HEK293 (cell line): ENCODE measurements at regions not wholly inside any gene's neighbourhood (a gene's known extent, or its start where the extent isn't known, plus 50 kb on each side); places are given as distances from the start of the nearest gene placed in this dataset.

Source experiments
- CTCF ChIP-seq: fragments of 450-650 bp; formaldehyde crosslinking; IDR thresholded peaks from 2 replicates; pipeline ENCODE4 v1.5.1; 2016; ENCODE audit warnings: missing biosample characterization, missing genetic modification characterization
- ELK4 ChIP-seq: IDR thresholded peaks from 2 replicates; pipeline ENCODE4 v1.6.1; 2011; ENCODE audit warnings: mild to moderate bottlenecking, low read depth, low read length, borderline replicate concordance
- PATZ1 ChIP-seq: fragments of 450-650 bp; formaldehyde crosslinking; IDR thresholded peaks from 2 replicates; pipeline ENCODE4 v1.5.1; 2016; ENCODE audit warnings: missing biosample characterization, missing genetic modification characterization
- RBAK ChIP-seq: fragments of 450-650 bp; formaldehyde crosslinking; IDR thresholded peaks from 2 replicates; pipeline ENCODE4 v1.5.1; 2016; ENCODE audit warnings: missing biosample characterization, missing genetic modification characterization
- TCF7L2 ChIP-seq: IDR thresholded peaks from 2 replicates; pipeline ENCODE4 v1.6.1; 2011; ENCODE audit warnings: low read depth, mild to moderate bottlenecking, inconsistent platforms, low read length, moderate library complexity, borderline replicate concordance
- ZBTB7A ChIP-seq: fragments of 450-650 bp; formaldehyde crosslinking; IDR thresholded peaks from 2 replicates; pipeline ENCODE4 v1.5.1; 2016; ENCODE audit warnings: low read depth, missing biosample characterization, missing genetic modification characterization
- ZNF140 ChIP-seq: fragments of 450-650 bp; formaldehyde crosslinking; IDR thresholded peaks from 2 replicates; pipeline ENCODE4 v1.5.1; 2016; ENCODE audit warnings: missing biosample characterization, missing genetic modification characterization
- ZNF514 ChIP-seq: fragments of 450-650 bp; formaldehyde crosslinking; IDR thresholded peaks from 2 replicates; pipeline ENCODE4 v1.5.1; 2016; ENCODE audit warnings: missing biosample characterization, missing genetic modification characterization
- ZNF585B ChIP-seq: fragments of 450-650 bp; formaldehyde crosslinking; IDR thresholded peaks from 2 replicates; pipeline ENCODE4 v1.5.1; 2016; ENCODE audit warnings: missing biosample characterization, missing genetic modification characterization
- ZNF704 ChIP-seq: fragments of 450-650 bp; formaldehyde crosslinking; IDR thresholded peaks from 2 replicates; pipeline ENCODE4 v1.5.1; 2016; ENCODE audit warnings: missing biosample characterization, missing genetic modification characterization

GRCh38 chr2:134109246-134109645, 144.6 kb upstream of the MGAT5 start:
- no peak for TF ChIP-seq CTCF (tag by site-specific recombination)
- no peak for TF ChIP-seq ZNF704 (tag by site-specific recombination)
- no peak for TF ChIP-seq ZNF514 (tag by site-specific recombination)
- TF ChIP-seq PATZ1 (tag by site-specific recombination) = no peak
- no peak for TF ChIP-seq ZNF585B
- TF ChIP-seq ZBTB7A (tag by site-specific recombination) = no peak
- no peak for TF ChIP-seq RBAK (tag by site-specific recombination)
- no peak for TF ChIP-seq TCF7L2
- TF ChIP-seq ZNF140 (tag by site-specific recombination) = no peak
- no peak for TF ChIP-seq ELK4
